Activated B cell treated with CpG ODN at 0.5 μM for 24 hours (primary cell): ENCODE measurements at regions not wholly inside any gene's neighbourhood (a gene's known extent, or its start where the extent isn't known, plus 50 kb on each side); places are given as distances from the start of the nearest gene placed in this dataset.

Experiments
- ATAC-seq: fragments of 200-7000 bp; cut with Tn5 transposase; one replicate; pipeline ENCODE4 v1.10.0; 2021; ENCODE audit warnings: low read depth, mild to moderate bottlenecking, moderate library complexity
- CTCF ChIA-PET: fragments of 350-600 bp; sonication (Branson Sonifier 250); formaldehyde crosslinking; loops from one replicate; lab custom pipeline; 2021; ENCODE audit warnings: antibody characterized with exemption; lab: Charles Lee
- POLR2A ChIA-PET: fragments of 350-600 bp; sonication (Branson Sonifier 250); formaldehyde crosslinking; loops from one replicate; lab custom pipeline; 2021; ENCODE audit warnings: antibody characterized with exemption; lab: Charles Lee
- DNase-seq: peaks from one replicate; pipeline ENCODE4 v3.0.0; 2022
- H3K27ac Mint-ChIP-seq: one replicate; pipeline ENCODE4 v1.8.0; 2020; ENCODE audit warnings: mixed read lengths
- H3K27me3 Mint-ChIP-seq: one replicate; pipeline ENCODE4 v1.8.0; 2021; ENCODE audit warnings: mixed read lengths
- H3K36me3 Mint-ChIP-seq: one replicate; pipeline ENCODE4 v1.8.0; 2021; ENCODE audit warnings: low read depth, mixed read lengths
- H3K4me1 Mint-ChIP-seq: one replicate; pipeline ENCODE4 v1.8.0; 2021; ENCODE audit warnings: mixed read lengths
- H3K4me3 Mint-ChIP-seq: one replicate; pipeline ENCODE4 v1.8.0; 2020; ENCODE audit warnings: mild to moderate bottlenecking, mixed read lengths
- H3K9me3 Mint-ChIP-seq: one replicate; pipeline ENCODE4 v1.8.0; 2020; ENCODE audit warnings: mixed read lengths
- intact Hi-C: fragments of 100-400 bp; cut with micrococcal nuclease; formaldehyde crosslinking; loops from one replicate; pipeline ENCODE4 v1.15.1; 2024
- TF ChIP-seq, protein P1 (sequence below): fragments of 200-600 bp; IDR thresholded peaks from one replicate; pipeline ENCODE4 v1.8.0; 2022; ENCODE audit warnings: antibody characterized with exemption, mild to moderate bottlenecking

DNA sequence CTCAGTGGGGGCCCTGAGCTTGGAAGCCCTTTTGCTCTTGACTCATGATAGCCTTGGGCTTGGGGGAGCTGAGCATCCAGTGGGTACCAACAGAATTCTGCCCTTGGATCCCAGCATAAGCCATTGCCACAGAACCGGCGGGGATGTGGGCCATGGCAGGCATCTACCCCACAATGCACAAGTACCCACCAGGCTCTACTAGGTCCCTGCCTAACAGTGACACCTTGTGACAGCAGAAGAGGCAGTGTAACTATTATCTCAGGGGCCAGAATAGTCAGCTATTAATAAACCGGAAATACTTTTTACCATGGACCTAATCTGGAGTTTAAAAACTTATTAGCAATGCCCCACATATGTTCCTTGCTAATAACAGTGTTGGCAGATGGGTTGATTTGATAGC lies 397.2 kb downstream of the TMEM182 start:
- CTCF ChIA-PET = no interaction called here

DNA sequence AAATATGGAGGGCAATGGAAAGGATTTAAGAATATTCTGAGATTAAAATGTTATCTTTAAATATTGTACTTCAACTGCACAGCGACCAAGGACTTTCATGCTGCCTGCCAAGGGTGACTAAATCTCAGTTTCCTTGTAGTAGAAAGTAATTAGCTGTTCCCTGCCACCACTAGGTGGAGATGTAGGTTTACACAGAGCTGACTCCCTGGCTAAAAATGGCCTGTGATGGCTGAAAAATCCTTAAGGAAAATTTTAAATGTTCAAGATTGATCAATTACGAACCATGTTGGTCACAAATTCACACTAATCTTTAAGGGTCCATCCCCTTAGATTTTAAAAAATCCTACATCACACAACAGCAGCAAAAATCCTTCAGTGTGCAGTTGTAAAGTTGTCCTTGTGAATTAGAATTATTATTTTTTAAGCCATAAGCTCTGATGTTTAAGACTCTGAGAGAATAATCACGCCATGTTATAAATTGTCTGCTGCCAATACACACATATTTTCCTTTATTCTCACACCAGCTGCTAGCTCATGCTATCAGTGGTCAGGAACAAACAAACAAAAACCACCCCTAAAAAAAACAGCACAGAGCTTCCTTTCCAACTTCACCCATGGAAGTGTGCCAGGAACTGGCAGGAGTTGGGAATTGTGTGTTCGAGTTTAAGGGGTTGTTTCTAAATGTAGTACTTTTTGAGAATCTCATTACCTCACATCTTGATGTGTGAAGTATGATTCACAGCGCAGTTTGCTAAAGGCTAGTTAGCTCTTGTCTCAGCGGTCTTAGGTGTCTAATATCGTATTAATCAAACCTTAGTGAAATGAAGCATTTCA lies 399.8 kb downstream of the TMEM182 start:
- TF ChIP-seq, protein P1, sequence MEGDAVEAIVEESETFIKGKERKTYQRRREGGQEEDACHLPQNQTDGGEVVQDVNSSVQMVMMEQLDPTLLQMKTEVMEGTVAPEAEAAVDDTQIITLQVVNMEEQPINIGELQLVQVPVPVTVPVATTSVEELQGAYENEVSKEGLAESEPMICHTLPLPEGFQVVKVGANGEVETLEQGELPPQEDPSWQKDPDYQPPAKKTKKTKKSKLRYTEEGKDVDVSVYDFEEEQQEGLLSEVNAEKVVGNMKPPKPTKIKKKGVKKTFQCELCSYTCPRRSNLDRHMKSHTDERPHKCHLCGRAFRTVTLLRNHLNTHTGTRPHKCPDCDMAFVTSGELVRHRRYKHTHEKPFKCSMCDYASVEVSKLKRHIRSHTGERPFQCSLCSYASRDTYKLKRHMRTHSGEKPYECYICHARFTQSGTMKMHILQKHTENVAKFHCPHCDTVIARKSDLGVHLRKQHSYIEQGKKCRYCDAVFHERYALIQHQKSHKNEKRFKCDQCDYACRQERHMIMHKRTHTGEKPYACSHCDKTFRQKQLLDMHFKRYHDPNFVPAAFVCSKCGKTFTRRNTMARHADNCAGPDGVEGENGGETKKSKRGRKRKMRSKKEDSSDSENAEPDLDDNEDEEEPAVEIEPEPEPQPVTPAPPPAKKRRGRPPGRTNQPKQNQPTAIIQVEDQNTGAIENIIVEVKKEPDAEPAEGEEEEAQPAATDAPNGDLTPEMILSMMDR = no peak
- intact Hi-C loops = no loop called here
- no peaks in the 10 kb centered on the region for H3K36me3 Mint-ChIP-seq
- H3K9me3 Mint-ChIP-seq = no peaks in the 10 kb centered on the region
- ATAC-seq (no peak), DNase-seq (no peak)
- H3K27me3 Mint-ChIP-seq = no peaks in the 10 kb centered on the region
- POLR2A ChIA-PET = no interaction called here
- H3K4me3 Mint-ChIP-seq = no peak overlapping the region
- CTCF ChIA-PET = interaction anchor here (1.0 to 1.1 kb wide), 2 partner anchors 1712 to 1783 kb away, joined by 3 to 5 read pairs; no protein-coding TSS in a partner anchor
- H3K27ac Mint-ChIP-seq = no peak overlapping the region
- no peaks in the 10 kb centered on the region for H3K4me1 Mint-ChIP-seq

More for the DNA sequence above, 397.2 kb downstream of the TMEM182 start:
- ATAC-seq = no peak
- Mint-ChIP-seq H3K4me1 (no peaks in the 10 kb centered on the region), H3K27ac (no peak overlapping the region), H3K9me3 (no peaks in the 10 kb centered on the region), H3K36me3 (no peaks in the 10 kb centered on the region), H3K4me3 (no peak overlapping the region), H3K27me3 (no peaks in the 10 kb centered on the region)
- TF ChIP-seq, protein P1 = no peak
- POLR2A ChIA-PET = no interaction called here
- intact Hi-C loops = no loop called here
- no peak for DNase-seq

DNA sequence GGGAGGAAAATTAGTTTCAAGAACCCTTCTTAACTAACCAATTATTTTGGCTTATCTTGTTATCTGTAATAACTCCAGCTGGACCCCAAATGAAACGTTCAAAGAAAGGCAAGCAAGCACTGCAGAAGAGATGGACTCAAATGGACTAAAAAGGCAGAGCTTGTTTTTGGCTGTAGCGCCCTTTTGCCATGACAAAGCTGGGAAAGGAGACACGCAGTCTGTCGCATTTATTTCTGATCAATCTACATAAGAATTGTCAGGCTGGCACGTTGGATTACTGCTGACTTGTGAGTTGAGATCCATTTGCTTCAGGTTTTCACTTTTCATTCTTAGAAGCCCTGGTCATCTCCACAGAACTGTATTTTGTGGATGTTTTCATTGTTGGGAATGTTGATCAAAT lies 402.9 kb downstream of the TMEM182 start:
- Mint-ChIP-seq H3K4me3 (no peak overlapping the region), H3K36me3 (no peaks in the 10 kb centered on the region), H3K27me3 (no peaks in the 10 kb centered on the region), H3K9me3 (no peaks in the 10 kb centered on the region), H3K4me1 (no peaks in the 10 kb centered on the region), H3K27ac (no peak overlapping the region)
- no peak for DNase-seq
- intact Hi-C loops = no loop called here
- POLR2A ChIA-PET = no interaction called here
- TF ChIP-seq, protein P1 = no peak
- no peak for ATAC-seq
- CTCF ChIA-PET = no interaction called here

DNA sequence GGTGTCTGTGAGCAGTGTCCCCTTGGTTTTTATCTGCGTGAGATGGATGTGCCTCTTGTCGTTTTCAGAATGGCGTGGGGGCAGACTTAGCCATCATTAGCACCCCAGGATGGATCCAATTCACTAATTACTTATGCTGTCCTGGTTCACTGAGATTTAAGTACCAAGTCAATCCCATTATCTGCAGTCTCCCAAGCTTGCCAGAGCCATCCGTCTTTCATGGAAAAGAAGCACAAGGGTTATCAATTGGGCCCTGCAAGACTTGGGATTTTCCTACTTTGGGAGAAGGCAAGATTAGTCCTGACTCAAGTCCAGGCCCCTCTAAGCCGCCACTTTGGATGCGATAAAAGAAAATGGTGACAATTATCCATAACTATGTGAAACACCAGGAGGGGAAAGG lies 404.0 kb downstream of the TMEM182 start:
- POLR2A ChIA-PET = no interaction called here
- H3K4me3 Mint-ChIP-seq = no peak overlapping the region
- H3K4me1 Mint-ChIP-seq = no peaks in the 10 kb centered on the region
- H3K27me3 Mint-ChIP-seq = no peaks in the 10 kb centered on the region
- H3K9me3 Mint-ChIP-seq = peaks cover 3% of the 10 kb centered on the region
- intact Hi-C loops = no loop called here
- CTCF ChIA-PET = no interaction called here
- DNase-seq = no peak
- TF ChIP-seq, protein P1 = no peak
- H3K27ac Mint-ChIP-seq = no peak overlapping the region
- no peaks in the 10 kb centered on the region for H3K36me3 Mint-ChIP-seq
- no peak for ATAC-seq

DNA sequence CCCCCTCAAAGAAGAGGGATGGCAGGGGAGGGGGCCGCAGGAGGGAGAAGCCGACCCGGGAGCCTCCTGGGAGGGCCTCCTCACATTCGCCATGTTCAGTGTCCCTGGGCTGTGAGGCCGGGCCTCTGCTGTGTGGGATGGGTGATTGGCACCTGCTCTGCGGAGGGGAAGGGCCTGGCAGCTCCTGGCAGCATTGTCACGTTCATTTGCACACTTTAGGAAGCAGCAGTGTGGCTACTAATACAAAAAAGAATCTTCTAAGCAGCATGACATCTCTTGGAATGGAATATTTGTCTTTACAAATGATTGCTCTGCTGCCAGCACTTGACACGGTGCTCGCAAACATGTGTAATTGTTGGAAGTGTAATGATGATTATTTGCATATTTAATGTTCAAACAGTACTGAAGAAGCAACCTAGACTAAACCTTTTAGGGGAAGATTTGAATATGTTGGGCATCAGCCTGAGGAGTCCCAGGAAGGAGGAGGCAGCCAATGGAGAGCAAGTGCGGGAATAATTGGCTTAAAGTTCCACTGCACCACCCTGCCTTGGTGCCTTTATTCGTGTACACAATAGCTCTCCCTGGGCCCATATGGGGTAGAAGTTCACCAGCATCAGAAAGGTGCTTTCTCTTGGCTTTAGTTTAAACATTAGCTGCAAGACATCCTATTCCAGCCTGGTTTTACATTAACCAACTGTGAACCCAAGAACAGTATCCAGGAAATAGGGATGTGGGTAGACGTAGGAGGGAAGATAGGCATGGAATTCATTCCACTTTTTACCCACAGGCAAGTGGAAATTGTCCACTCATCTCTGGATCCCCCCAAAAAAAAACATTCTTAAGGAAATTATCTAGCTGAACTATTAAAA lies 404.9 kb downstream of the TMEM182 start:
- Mint-ChIP-seq H3K9me3 (peaks cover 3% of the 10 kb centered on the region), H3K27ac (no peak overlapping the region), H3K36me3 (no peaks in the 10 kb centered on the region), H3K4me1 (no peaks in the 10 kb centered on the region), H3K4me3 (no peak overlapping the region), H3K27me3 (no peaks in the 10 kb centered on the region)
- no peak for ATAC-seq
- ChIA-PET CTCF (no interaction called here), POLR2A (no interaction called here)
- DNase-seq = no peak
- intact Hi-C loops = no loop called here
- TF ChIP-seq, protein P1 = no peak
